Endothelial cell of umbilical vein (primary cell): ENCODE measurements at regions not wholly inside any gene's neighbourhood (a gene's known extent, or its start where the extent isn't known, plus 50 kb on each side); places are given as distances from the start of the nearest gene placed in this dataset.

ENCODE experiments used
- BruUV-seq: library from RNA; stranded (reverse); fragments of 400-500 nt; replicated peaks from 2 replicates; lab custom pipeline; 2021; lab: Mats Ljungman, UMichigan
- CTCF ChIA-PET: fragments of 300-600, 350-600 bp; sonication (Branson Sonifier 250); formaldehyde crosslinking; loops from one replicate; lab custom pipeline; 2021; ENCODE audit warnings: antibody characterized with exemption, inconsistent platforms; lab: Charles Lee
- POLR2A ChIA-PET: fragments of 300-600, 350-600 bp; sonication (Branson Sonifier 250); formaldehyde crosslinking; loops from one replicate; lab custom pipeline; 2021; ENCODE audit warnings: antibody characterized with exemption, inconsistent platforms; lab: Charles Lee
- DNase-seq: peaks from one replicate; pipeline ENCODE4 v3.0.0-alpha.2; 2011; ENCODE audit warnings: low read depth, low spot score
- FAIRE-seq: peaks from 2 replicates; lab custom pipeline; 2011; peaks lifted over from hg19 to GRCh38; lab: Jason Lieb, UNC
- H2AFZ ChIP-seq: 2 replicates; pipeline ENCODE4 v1.6.0; 2012; ENCODE audit warnings: low read depth, low read length, control low read depth, inconsistent platforms
- H3K27ac ChIP-seq: 2 replicates; pipeline ENCODE4 v1.5.1; 2011; ENCODE audit warnings: low read depth, mild to moderate bottlenecking, control low read depth, low read length, moderate library complexity; ENCODE audit not compliant: insufficient read depth
- H3K27me3 ChIP-seq, 2 experiments: 2 replicates each; pipeline versions ENCODE4 v1.6.0 to v1.6.1; 2011; ENCODE audit warnings: low read length in 2 of 2, mixed read lengths in 1 of 2; ENCODE audit not compliant: control insufficient read depth in 2 of 2, insufficient read depth in 2 of 2
- H3K36me3 ChIP-seq, 2 experiments: 2 replicates in 1 of 2; 3 replicates in 1 of 2; pipeline ENCODE4 v1.5.1; 2011; ENCODE audit warnings: low read length in 2 of 2, mild to moderate bottlenecking in 1 of 2, moderate library complexity in 1 of 2; ENCODE audit not compliant: control insufficient read depth in 2 of 2, insufficient read depth in 2 of 2; ENCODE audit errors: extremely low read depth in 1 of 2
- H3K4me1 ChIP-seq: 3 replicates; pipeline ENCODE4 v1.5.1; 2011; ENCODE audit warnings: mild to moderate bottlenecking, low read length; ENCODE audit not compliant: control insufficient read depth, insufficient read depth; ENCODE audit errors: extremely low read depth
- H3K4me2 ChIP-seq: 2 replicates; pipeline ENCODE4 v1.6.1; 2011; ENCODE audit warnings: low read length, control low read depth, mixed read lengths; ENCODE audit not compliant: insufficient read depth
- H3K4me3 ChIP-seq, 3 experiments: fragments of 200-600 bp in 1 of 3; sonication (generic), shearing (Covaris generic) in 1 of 3; replicated peaks in 1 of 3; 2 replicates each; pipeline ENCODE4 v1.5.1; 2011 to 2016; ENCODE audit warnings: control low read depth in 3 of 3, low read length in 3 of 3, mild to moderate bottlenecking in 2 of 3, inconsistent platforms in 1 of 3, low read depth in 1 of 3, moderate library complexity in 1 of 3; ENCODE audit not compliant: insufficient read depth in 1 of 3
- H3K79me2 ChIP-seq: 2 replicates; pipeline ENCODE4 v1.6.0; 2012; ENCODE audit warnings: low read length, inconsistent platforms; ENCODE audit not compliant: control insufficient read depth, insufficient read depth
- H3K9ac ChIP-seq: replicated peaks from 2 replicates; pipeline ENCODE3; 2011; ENCODE audit warnings: low read length, control low read depth; ENCODE audit not compliant: insufficient read depth; ENCODE audit errors: extremely low read depth
- H3K9me1 ChIP-seq: replicated peaks from 3 replicates; pipeline ENCODE4 v1.6.0; 2011; ENCODE audit warnings: mild to moderate bottlenecking, low read length; ENCODE audit not compliant: control insufficient read depth, insufficient read depth; ENCODE audit errors: extremely low read depth
- H3K9me3 ChIP-seq: replicated peaks from 2 replicates; pipeline ENCODE4 v1.5.1; 2012; ENCODE audit warnings: low read length, inconsistent platforms; ENCODE audit not compliant: control insufficient read depth, insufficient read depth
- H4K20me1 ChIP-seq: replicated peaks from 2 replicates; pipeline ENCODE3; 2011; ENCODE audit warnings: mild to moderate bottlenecking, low read length; ENCODE audit not compliant: control insufficient read depth, insufficient read depth; ENCODE audit errors: extremely low read depth
- CTCF ChIP-seq, 2 donors: IDR thresholded peaks; 1 replicate in 1 of 2; 2 replicates in 1 of 2; pipeline ENCODE4 v1.5.1; 2011; ENCODE audit warnings: low read length in 2 of 2, mild to moderate bottlenecking in 2 of 2, moderate library complexity in 2 of 2, control low read depth in 1 of 2, inconsistent platforms in 1 of 2, low read depth in 1 of 2; ENCODE audit not compliant: insufficient read depth in 1 of 2; ENCODE audit errors: extremely low read depth in 1 of 2
- EZH2 ChIP-seq: IDR thresholded peaks from 2 replicates; pipeline ENCODE4 v1.6.1; 2012; ENCODE audit warnings: borderline replicate concordance, low read depth, mild to moderate bottlenecking, moderate library complexity, low read length, inconsistent platforms; ENCODE audit not compliant: severe bottlenecking
- FOS ChIP-seq: IDR thresholded peaks from 2 replicates; pipeline ENCODE4 v1.6.1; 2011; ENCODE audit warnings: mild to moderate bottlenecking, low read length, moderate library complexity, borderline replicate concordance; ENCODE audit not compliant: insufficient read depth
- GATA2 ChIP-seq: IDR thresholded peaks from 2 replicates; pipeline ENCODE4 v1.7.0; 2011; ENCODE audit warnings: low read depth, mild to moderate bottlenecking, moderate library complexity, mixed read lengths, low read length; ENCODE audit not compliant: insufficient read length, insufficient read depth
- JUN ChIP-seq: IDR thresholded peaks from 2 replicates; pipeline ENCODE4 v1.6.1; 2011; ENCODE audit warnings: borderline replicate concordance, low read depth; ENCODE audit not compliant: insufficient read length, insufficient read depth
- MAX ChIP-seq: IDR thresholded peaks from 2 replicates; pipeline ENCODE4 v1.6.1; 2011; ENCODE audit not compliant: insufficient read depth, insufficient read length
- MYC ChIP-seq: IDR thresholded peaks from one replicate; pipeline ENCODE4 v1.6.1; 2011; ENCODE audit warnings: mild to moderate bottlenecking, low read depth, low read length
- POLR2A ChIP-seq: IDR thresholded peaks from 2 replicates; pipeline ENCODE4 v1.6.1; 2012; ENCODE audit warnings: low read depth, mild to moderate bottlenecking, control low read depth, low read length
- POLR2AphosphoS5 ChIP-seq: IDR thresholded peaks from 2 replicates; pipeline ENCODE4 v1.6.1; 2012; ENCODE audit warnings: low read depth, mild to moderate bottlenecking, control low read depth, low read length, moderate library complexity; ENCODE audit not compliant: insufficient read depth
- dilution Hi-C: fragments of 300-500 bp; cut with MboI; formaldehyde crosslinking; loops from one replicate; pipeline ENCODE4 v1.15.0; 2019; ENCODE audit warnings: low sequenced_read_pairs; ENCODE audit not compliant: extremely low pct_ligation_motif_present
- intact Hi-C: fragments of 100-400 bp; cut with micrococcal nuclease; formaldehyde crosslinking; loops from one replicate; pipeline ENCODE4 v1.10.0; 2022

GRCh38 chr6:121535777-121536176, 100.3 kb downstream of the GJA1 start:
- no peak for FAIRE-seq
- dilution Hi-C loops: no loop called here
- CTCF ChIA-PET: interaction anchor here (1.0 to 1.1 kb wide), 2 partner anchors 12 to 498 kb away, joined by 3 read pairs; no protein-coding TSS in a partner anchor

More at GRCh38 chr6:121535777-121536176, 100.3 kb downstream of the GJA1 start:
- BruUV-seq: no TSS peak
- no peak overlapping the region for H3K27ac ChIP-seq
- intact Hi-C loops: no loop called here
- H3K36me3 ChIP-seq: no peaks in the 10 kb centered on the region
- no peaks in the 10 kb centered on the region for H4K20me1 ChIP-seq
- no peaks in the 10 kb centered on the region for H3K79me2 ChIP-seq
- H3K4me2 ChIP-seq: no peak overlapping the region
- no peaks in the 10 kb centered on the region for H3K27me3 ChIP-seq
- no peak for DNase-seq
- H3K9me3 ChIP-seq: no peaks in the 10 kb centered on the region
- POLR2A ChIA-PET: no interaction called here
- no peak overlapping the region for H3K4me3 ChIP-seq
- no peak overlapping the region for H2AFZ ChIP-seq
- no peaks in the 10 kb centered on the region for H3K9me1 ChIP-seq
- no peak overlapping the region for H3K9ac ChIP-seq
- TF ChIP-seq CTCF (IDR thresholded peaks at IDR 0.05; ENCODE audit: extremely low read depth in 1 of 2, insufficient read depth in 1 of 2, low read depth in 1 of 2, low read length in 2 of 2) (no peak), JUN (no peak), MAX (no peak), POLR2AphosphoS5 (no peak), POLR2A (no peak), MYC (no peak), FOS (no peak), GATA2 (no peak), EZH2 (no peak)
- H3K4me1 ChIP-seq: no peaks in the 10 kb centered on the region
